ENCODE measurements at regions not wholly inside any gene's neighbourhood (a gene's known extent, or its start where the extent isn't known, plus 50 kb on each side); places are given as distances from the start of the nearest gene placed in this dataset.

GRCh38 chr22:27298332-27298731 lies 503.2 kb downstream of the MN1 start:
- DNase-seq = no peak
- Histone ChIP-seq H3K9me3 (ENCODE audit: severe bottlenecking) (no peaks in the 10 kb centered on the region), H3K36me3 (no peaks in the 10 kb centered on the region), H3K4me3 (ENCODE audit: low read depth, low read length) (no peak overlapping the region), H3K27me3 (ENCODE audit: insufficient read depth, low read depth, severe bottlenecking) (no peaks in the 10 kb centered on the region), H3K27ac (no peak overlapping the region)
- TF ChIP-seq CTCF (IDR thresholded peaks at IDR 0.05; ENCODE audit: low read depth, low read length) = no peak

GRCh38 chr22:27298742-27299141 lies 502.8 kb downstream of the MN1 start:
- Histone ChIP-seq H3K27ac (no peak overlapping the region), H3K9me3 (ENCODE audit: severe bottlenecking) (no peaks in the 10 kb centered on the region), H3K27me3 (ENCODE audit: insufficient read depth, low read depth, severe bottlenecking) (no peaks in the 10 kb centered on the region), H3K4me3 (ENCODE audit: low read depth, low read length) (no peak overlapping the region), H3K36me3 (no peaks in the 10 kb centered on the region)
- no peak for TF ChIP-seq CTCF (IDR thresholded peaks at IDR 0.05; ENCODE audit: low read depth, low read length)
- DNase-seq = no peak

- Histone ChIP-seq H3K9me3 (ENCODE audit: severe bottlenecking) (no peaks in the 10 kb centered on the region), H3K36me3 (no peaks in the 10 kb centered on the region), H3K27me3 (ENCODE audit: insufficient read depth, low read depth, severe bottlenecking) (no peaks in the 10 kb centered on the region), H3K4me3 (ENCODE audit: low read depth, low read length) (no peak overlapping the region), H3K27ac (no peak overlapping the region)
- DNase-seq = no peak
- no peak for TF ChIP-seq CTCF (IDR thresholded peaks at IDR 0.05; ENCODE audit: low read depth, low read length)
Observed at GRCh38 chr22:27299181-27300085, 502.1 kb downstream of the MN1 start.

- no peaks in the 10 kb centered on the region for H3K9me3 ChIP-seq (ENCODE audit: severe bottlenecking)
- no peak overlapping the region for H3K4me3 ChIP-seq (ENCODE audit: low read depth, low read length)
- no peak for TF ChIP-seq CTCF (IDR thresholded peaks at IDR 0.05; ENCODE audit: low read depth, low read length)
- no peaks in the 10 kb centered on the region for H3K27me3 ChIP-seq (ENCODE audit: insufficient read depth, low read depth, severe bottlenecking)
- no peak for DNase-seq
- H3K36me3 ChIP-seq = no peaks in the 10 kb centered on the region
- H3K27ac ChIP-seq = no peak overlapping the region
Observed at GRCh38 chr22:27300536-27301285, 500.8 kb downstream of the MN1 start.

GRCh38 chr22:27302501-27302900 lies 499.1 kb downstream of the MN1 start:
- Histone ChIP-seq H3K27me3 (ENCODE audit: insufficient read depth, low read depth, severe bottlenecking) (no peaks in the 10 kb centered on the region), H3K9me3 (ENCODE audit: severe bottlenecking) (no peaks in the 10 kb centered on the region), H3K27ac (no peak overlapping the region), H3K36me3 (no peaks in the 10 kb centered on the region), H3K4me3 (ENCODE audit: low read depth, low read length) (no peak overlapping the region)
- no peak for DNase-seq
- no peak for TF ChIP-seq CTCF (IDR thresholded peaks at IDR 0.05; ENCODE audit: low read depth, low read length)
